Subcutaneous abdominal adipose tissue (tissue), 5 donors: ENCODE measurements at regions not wholly inside any gene's neighbourhood (a gene's known extent, or its start where the extent isn't known, plus 50 kb on each side); places are given as distances from the start of the nearest gene placed in this dataset.

Experiments used
- H3K27ac ChIP-seq: one replicate; pipeline ENCODE4 v1.7.0; 2013; ENCODE audit warnings: low read depth, mild to moderate bottlenecking, inconsistent platforms, low read length, moderate library complexity
- H3K27me3 ChIP-seq, 5 donors: one replicate each; pipeline ENCODE4 v1.7.0; 2013; ENCODE audit warnings: low read length in 5 of 5, inconsistent platforms in 1 of 5; ENCODE audit not compliant: control insufficient read depth in 5 of 5, insufficient read depth in 4 of 5
- H3K36me3 ChIP-seq, 5 donors: one replicate each; pipeline ENCODE4 v1.7.0; 2013; ENCODE audit warnings: low read length in 5 of 5; ENCODE audit not compliant: control insufficient read depth in 5 of 5, insufficient read depth in 5 of 5
- H3K4me1 ChIP-seq, 5 donors: one replicate each; pipeline ENCODE4 v1.7.0; 2013; ENCODE audit warnings: low read length in 5 of 5, mild to moderate bottlenecking in 3 of 5, moderate library complexity in 1 of 5; ENCODE audit not compliant: control insufficient read depth in 5 of 5, insufficient read depth in 5 of 5
- H3K4me3 ChIP-seq, 5 donors: one replicate each; pipeline ENCODE4 v1.7.0; 2013; ENCODE audit warnings: low read length in 5 of 5, low read depth in 1 of 5
- H3K9ac ChIP-seq, 5 donors: one replicate each; pipeline ENCODE4 v1.7.0; 2013; ENCODE audit warnings: low read length in 5 of 5, mild to moderate bottlenecking in 4 of 5, moderate library complexity in 3 of 5
- H3K9me3 ChIP-seq, 5 donors: one replicate each; pipeline ENCODE4 v1.7.0; 2013; ENCODE audit warnings: low read length in 5 of 5; ENCODE audit not compliant: control insufficient read depth in 5 of 5
- donor health status: healthy.
- donor health status: healthy.
- donor health status: healthy.
- donor health status: healthy.
- donor health status: healthy.

DNA sequence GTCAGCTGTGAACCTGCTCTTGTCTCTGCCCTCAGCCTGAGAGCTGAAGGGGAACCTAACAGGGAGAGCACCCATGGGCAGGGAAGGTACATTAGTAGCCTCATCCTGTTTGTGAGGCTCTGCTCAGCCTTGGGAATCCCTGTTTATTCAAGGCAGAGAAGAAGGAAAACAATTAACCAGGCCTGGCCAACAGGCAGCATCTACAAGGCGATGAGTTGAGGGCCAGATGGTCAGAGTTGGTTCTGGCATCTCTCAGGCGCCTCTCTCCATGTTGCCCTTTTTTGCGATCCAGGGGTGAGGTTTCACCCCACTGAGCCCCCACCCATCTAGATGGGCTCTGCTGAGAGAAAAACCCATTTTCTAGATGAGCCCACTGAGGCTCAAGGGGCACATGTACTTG is 54.0 kb upstream of the TOP3B start:
- Histone ChIP-seq H3K4me3 (no peak overlapping the region), H3K27me3 (peaks cover 2 to 6% (median 5%) of the 10 kb centered on the region in 5 donors), H3K9me3 (no peaks in the 10 kb centered on the region), H3K36me3 (no peaks in the 10 kb centered on the region), H3K9ac (no peak overlapping the region), H3K27ac (no peak overlapping the region), H3K4me1 (no peaks in the 10 kb centered on the region)

DNA sequence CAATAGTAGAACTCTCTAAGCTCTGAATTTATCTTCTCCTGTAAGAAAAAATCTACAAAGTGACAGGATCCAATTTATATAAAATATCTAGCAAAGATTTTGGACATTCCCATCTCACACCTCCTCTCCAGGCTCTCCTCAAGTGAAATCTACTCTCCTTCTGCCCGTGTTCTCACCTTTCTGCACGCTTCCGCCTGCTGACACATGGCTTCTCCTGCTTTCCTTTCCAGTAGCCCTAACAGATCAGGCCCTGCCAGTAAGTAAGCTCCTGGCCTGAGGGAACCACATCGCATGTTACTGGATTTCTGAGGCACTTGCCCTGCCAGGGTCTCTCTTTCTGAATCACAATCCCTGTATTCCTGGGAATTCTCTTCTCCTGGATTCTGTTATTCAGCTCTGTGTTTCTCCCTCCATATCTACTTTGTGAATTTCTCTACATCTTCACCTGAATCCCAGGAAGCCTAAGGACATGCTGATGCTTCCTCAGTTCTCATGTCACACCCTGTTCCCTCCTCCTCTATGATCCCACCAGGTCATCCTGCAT is 53.3 kb upstream of the TOP3B start:
- Histone ChIP-seq H3K27me3 (peaks cover 2 to 6% (median 5%) of the 10 kb centered on the region in 5 donors), H3K4me3 (no peak overlapping the region), H3K27ac (no peak overlapping the region), H3K4me1 (no peaks in the 10 kb centered on the region), H3K36me3 (no peaks in the 10 kb centered on the region), H3K9ac (no peak overlapping the region), H3K9me3 (no peaks in the 10 kb centered on the region)

DNA sequence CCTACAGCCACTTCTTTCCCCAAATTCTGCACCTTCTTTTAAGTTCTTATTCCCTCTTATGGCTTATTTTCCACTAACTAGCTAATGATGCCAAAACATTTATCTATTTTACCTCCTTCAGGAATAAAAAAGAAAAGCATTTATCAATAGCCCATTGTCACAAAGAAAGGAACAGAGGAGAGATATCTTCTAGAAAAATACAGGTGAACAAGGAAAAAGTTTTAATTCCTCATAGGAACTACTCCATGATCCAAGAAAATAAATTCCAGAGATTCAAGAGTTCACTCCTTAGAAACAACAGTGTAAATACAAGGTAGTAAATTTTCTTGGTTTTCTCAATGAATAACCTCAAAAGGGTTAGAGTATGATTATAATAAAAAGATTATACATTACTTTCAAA is 52.6 kb upstream of the TOP3B start:
- Histone ChIP-seq H3K27ac (no peak overlapping the region), H3K4me1 (no peaks in the 10 kb centered on the region), H3K9me3 (no peaks in the 10 kb centered on the region), H3K36me3 (no peaks in the 10 kb centered on the region), H3K27me3 (peaks cover 2 to 6% (median 5%) of the 10 kb centered on the region in 5 donors), H3K4me3 (no peak overlapping the region), H3K9ac (no peak overlapping the region)

DNA sequence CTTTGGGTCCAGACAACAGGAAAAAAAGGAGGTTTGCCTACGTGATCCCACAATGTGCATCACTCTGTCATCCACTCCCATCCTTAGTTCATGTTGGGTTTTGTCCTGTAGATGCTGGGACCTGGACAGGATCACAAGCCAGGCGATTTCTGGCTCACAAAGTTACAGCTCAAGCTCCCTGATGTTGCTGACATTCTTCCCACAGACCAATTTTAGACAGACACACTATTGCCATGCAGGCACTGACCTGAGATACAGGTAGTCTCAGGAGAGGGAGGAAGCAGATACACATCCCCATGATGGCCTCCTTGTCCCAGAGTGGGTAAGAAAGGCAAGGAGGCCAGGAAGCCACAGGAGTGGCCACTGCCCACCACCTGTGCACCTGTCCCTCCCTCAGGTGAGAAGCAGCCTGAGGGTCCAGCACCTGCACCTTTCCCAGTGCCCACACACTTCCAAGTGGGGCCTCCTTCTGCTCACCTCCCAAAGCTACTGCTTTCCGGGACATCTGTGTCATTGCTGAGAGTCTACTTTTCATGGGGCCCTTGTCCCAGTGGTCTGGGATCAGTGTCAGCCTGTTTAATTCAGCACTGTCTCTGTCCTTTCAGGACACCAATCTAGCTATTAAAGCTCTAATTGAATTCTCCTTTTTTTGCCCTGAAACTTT is 52.0 kb upstream of the TOP3B start:
- Histone ChIP-seq H3K36me3 (no peaks in the 10 kb centered on the region), H3K27ac (no peak overlapping the region), H3K9ac (no peak overlapping the region), H3K4me1 (no peaks in the 10 kb centered on the region), H3K27me3 (peaks cover 2 to 6% (median 4%) of the 10 kb centered on the region in 5 donors), H3K9me3 (no peaks in the 10 kb centered on the region), H3K4me3 (no peak overlapping the region)

DNA sequence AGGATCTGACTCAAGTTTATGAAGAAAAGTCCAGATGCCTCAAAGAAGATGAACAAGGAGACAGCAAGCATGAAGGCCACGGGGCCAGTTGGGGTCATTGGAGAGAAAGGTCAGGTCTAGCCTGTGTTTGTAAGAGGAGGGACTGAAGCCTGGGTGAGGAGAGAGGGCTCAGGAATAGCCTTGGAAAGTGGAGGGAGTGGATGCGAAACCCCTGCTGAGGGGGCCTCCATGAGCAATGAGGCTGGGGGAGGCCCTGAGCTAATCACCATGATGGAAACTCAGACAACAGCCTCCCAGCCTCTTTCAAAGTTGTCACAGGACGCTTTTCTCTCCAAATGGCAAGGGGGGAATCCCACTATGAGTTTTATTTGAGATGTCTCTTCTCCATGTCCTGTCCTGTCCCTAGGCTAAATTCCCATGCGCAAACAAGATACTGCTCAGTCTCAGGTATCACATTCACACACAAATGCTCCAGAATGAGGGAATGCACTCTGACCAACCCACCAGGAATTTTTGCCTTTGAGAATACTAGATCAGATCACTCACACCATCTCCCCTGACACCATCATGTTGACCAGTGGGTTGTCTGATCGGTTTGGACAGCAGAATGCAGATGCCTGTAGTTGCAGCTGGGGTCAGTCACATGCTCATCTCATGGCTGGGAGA is 51.3 kb upstream of the TOP3B start:
- H3K9me3 ChIP-seq = no peaks in the 10 kb centered on the region
- no peak overlapping the region for H3K9ac ChIP-seq
- no peak overlapping the region for H3K27ac ChIP-seq
- no peaks in the 10 kb centered on the region for H3K4me1 ChIP-seq
- peaks cover 0 to 6% (median 3%) of the 10 kb centered on the region in 5 donors for H3K27me3 ChIP-seq
- no peaks in the 10 kb centered on the region for H3K36me3 ChIP-seq
- no peak overlapping the region for H3K4me3 ChIP-seq

DNA sequence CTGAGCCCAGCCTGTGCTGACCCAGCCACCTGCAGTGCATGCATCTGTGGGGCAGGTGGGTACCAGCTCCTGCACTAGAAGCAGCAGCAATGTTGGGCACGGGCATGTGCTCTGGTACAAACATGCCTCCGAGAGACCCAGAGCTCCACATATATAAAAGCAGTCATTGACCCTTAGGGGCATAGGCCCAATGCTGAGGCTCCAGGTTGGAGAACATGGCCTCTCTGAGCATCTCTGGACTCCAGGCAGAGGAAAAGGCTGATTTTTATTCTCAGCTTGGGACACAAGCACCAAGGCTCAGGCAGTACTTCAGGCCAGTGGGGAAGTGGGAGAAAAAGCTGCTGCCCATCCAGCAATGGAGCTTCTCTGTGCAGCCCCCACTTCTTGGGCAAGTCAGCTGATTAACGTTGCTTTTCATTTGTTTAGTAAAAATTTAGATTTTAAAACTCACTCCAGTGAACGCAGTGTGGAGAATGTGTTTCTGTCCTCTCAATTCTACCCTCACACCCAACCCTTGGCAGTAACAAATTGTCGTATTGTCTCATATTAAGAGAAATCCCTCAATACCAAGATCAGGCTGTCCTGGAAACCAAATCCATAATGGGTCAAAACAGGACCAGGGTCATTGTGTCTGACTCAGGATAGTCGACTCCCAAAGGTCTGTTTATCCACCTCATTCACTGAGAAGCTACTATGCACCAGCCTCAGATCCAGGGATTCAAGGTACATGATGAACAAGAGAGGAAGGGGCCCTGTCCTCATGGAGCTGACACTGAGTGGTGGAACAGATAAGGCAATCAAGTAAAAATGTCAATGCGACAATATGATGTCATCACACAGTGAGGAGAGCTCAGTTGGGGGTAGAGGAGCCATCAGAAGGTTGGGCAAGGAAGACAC is 50.6 kb upstream of the TOP3B start:
- Histone ChIP-seq H3K9me3 (no peaks in the 10 kb centered on the region), H3K4me1 (no peaks in the 10 kb centered on the region), H3K9ac (no peak overlapping the region), H3K27me3 (peaks cover 0 to 6% (median 3%) of the 10 kb centered on the region in 5 donors), H3K4me3 (no peak overlapping the region), H3K36me3 (no peaks in the 10 kb centered on the region), H3K27ac (no peak overlapping the region)

DNA sequence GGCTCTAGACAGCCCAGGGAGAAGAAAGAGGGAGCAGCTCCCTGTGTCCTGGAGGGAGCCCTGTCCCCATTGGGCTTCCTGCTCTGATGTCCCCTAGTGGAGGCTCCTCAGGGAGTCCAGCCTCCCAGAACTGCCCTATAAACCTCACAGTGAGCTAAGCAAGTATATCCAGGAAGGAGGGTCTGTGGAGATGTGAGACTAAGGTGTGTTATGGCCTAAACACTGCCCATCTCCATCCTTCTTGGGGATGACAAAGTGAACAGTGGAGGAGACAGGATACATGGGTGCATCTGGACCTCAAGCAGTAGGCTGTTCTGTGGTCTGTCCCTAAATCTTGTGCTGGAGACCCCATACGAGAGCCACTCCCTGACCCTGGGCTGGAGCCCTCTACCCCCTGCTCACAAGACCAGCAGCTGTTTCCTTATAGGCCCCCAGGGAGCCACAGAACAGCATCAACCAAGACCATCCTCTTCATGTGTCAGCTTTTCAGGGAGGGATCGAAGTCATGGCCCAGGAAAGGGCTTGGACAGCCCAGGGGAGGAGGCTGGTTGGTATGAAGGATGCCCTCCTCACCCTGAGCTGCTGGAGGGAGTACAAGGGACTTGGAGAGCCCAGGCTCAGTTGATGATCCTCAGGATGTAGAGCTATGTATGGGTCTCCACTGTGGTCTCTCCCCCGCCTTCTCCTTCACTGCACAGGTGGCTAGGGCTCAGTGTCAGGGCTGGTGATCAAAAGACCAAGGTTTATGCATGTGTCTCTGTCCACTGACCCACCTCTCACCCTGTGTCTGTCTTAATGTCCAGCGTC is 49.7 kb upstream of the TOP3B start:
- H3K9ac ChIP-seq = no peak overlapping the region
- no peaks in the 10 kb centered on the region for H3K36me3 ChIP-seq
- H3K27me3 ChIP-seq = peaks cover 0 to 6% (median 3%) of the 10 kb centered on the region in 5 donors
- no peaks in the 10 kb centered on the region for H3K9me3 ChIP-seq
- H3K4me1 ChIP-seq = no peaks in the 10 kb centered on the region
- H3K4me3 ChIP-seq = no peak overlapping the region
- H3K27ac ChIP-seq = no peak overlapping the region
